ENCODE measurements at regions not wholly inside any gene's neighbourhood (a gene's known extent, or its start where the extent isn't known, plus 50 kb on each side); places are given as distances from the start of the nearest gene placed in this dataset.
"Not testable (repeated sequence)": the region's sequence is repeated elsewhere in the genome, so short reads cannot be mapped to it uniquely, and the experiment has no call there.

GRCh38 chr4:104662269-104662668 lies 167.6 kb upstream of the CXXC4 start:
- not testable (repeated sequence) for DNase-seq (ENCODE audit: low read depth)

GRCh38 chr4:104677116-104677515 lies 182.4 kb upstream of the CXXC4 start:
- DNase-seq (ENCODE audit: low read depth): no peak

- DNase-seq (ENCODE audit: low read depth): no peak
Measured at GRCh38 chr4:104682311-104682710, 187.6 kb upstream of the CXXC4 start.

- DNase-seq (ENCODE audit: low read depth): peak; percentile 10
Measured at GRCh38 chr4:104693601-104694201, 199.0 kb upstream of the CXXC4 start.

- DNase-seq (ENCODE audit: low read depth): no peak
Measured at GRCh38 chr4:104716584-104716983, 221.9 kb upstream of the CXXC4 start.

- DNase-seq (ENCODE audit: low read depth): no peak
Measured at GRCh38 chr4:104719539-104720230, 225.0 kb upstream of the CXXC4 start.

GRCh38 chr4:104722467-104722866 lies 227.8 kb upstream of the CXXC4 start:
- no peak for DNase-seq (ENCODE audit: low read depth)

GRCh38 chr4:104726002-104726401 lies 231.3 kb upstream of the CXXC4 start:
- no peak for DNase-seq (ENCODE audit: low read depth)

GRCh38 chr4:104727643-104728042 lies 232.9 kb upstream of the CXXC4 start:
- DNase-seq (ENCODE audit: low read depth): no peak

- peak; percentile 95 for DNase-seq (ENCODE audit: low read depth)
Measured at GRCh38 chr4:104728380-104729122, 233.9 kb upstream of the CXXC4 start.

GRCh38 chr4:104732766-104733165 lies 238.1 kb upstream of the CXXC4 start:
- no peak for DNase-seq (ENCODE audit: low read depth)

GRCh38 chr4:104735174-104735573 lies 240.5 kb upstream of the CXXC4 start:
- no peak for DNase-seq (ENCODE audit: low read depth)

GRCh38 chr4:104740161-104740560 lies 245.5 kb upstream of the CXXC4 start:
- no peak for DNase-seq (ENCODE audit: low read depth)

GRCh38 chr4:104743215-104743653 lies 248.5 kb upstream of the CXXC4 start:
- DNase-seq (ENCODE audit: low read depth): no peak

GRCh38 chr4:104747635-104748034 lies 252.9 kb upstream of the CXXC4 start:
- DNase-seq (ENCODE audit: low read depth): peak; percentile 32

- DNase-seq (ENCODE audit: low read depth): peak; percentile 37
Measured at GRCh38 chr4:104749062-104749461, 254.4 kb upstream of the CXXC4 start.

GRCh38 chr4:104750008-104750407 lies 255.3 kb upstream of the CXXC4 start:
- no peak for DNase-seq (ENCODE audit: low read depth)

- no peak for DNase-seq (ENCODE audit: low read depth)
Measured at GRCh38 chr4:104751468-104751867, 256.8 kb upstream of the CXXC4 start.

GRCh38 chr4:104752337-104752736 lies 257.6 kb upstream of the CXXC4 start:
- DNase-seq (ENCODE audit: low read depth): no peak

GRCh38 chr4:104756837-104757236 lies 262.1 kb upstream of the CXXC4 start:
- no peak for DNase-seq (ENCODE audit: low read depth)

GRCh38 chr4:104758574-104758973 lies 263.9 kb upstream of the CXXC4 start:
- DNase-seq (ENCODE audit: low read depth): no peak

- DNase-seq (ENCODE audit: low read depth): no peak
Measured at GRCh38 chr4:104763554-104764222, 269.0 kb upstream of the CXXC4 start.
